ENCODE measurements at regions not wholly inside any gene's neighbourhood (a gene's known extent, or its start where the extent isn't known, plus 50 kb on each side); places are given as distances from the start of the nearest gene placed in this dataset.

DNA sequence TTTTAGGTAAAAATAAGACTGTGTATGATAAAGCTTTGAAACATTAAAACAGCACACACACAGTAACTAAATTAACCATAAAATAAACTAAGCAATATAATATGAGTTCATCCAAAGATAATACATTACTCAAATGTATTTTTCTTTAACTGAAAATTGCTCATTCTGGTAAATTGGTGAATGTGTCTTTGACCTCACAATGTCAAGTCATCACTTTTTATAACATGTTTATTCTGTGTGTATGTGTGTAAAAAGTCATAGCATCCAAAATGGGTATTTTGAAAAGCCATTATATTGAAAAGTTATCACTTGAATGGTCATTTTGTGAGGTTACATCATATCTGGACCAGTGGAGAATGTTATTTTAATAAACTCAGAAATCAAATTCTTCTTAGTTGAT lies 724.6 kb downstream of the ADGRL2 start:
- TF ChIP-seq, protein P1, sequence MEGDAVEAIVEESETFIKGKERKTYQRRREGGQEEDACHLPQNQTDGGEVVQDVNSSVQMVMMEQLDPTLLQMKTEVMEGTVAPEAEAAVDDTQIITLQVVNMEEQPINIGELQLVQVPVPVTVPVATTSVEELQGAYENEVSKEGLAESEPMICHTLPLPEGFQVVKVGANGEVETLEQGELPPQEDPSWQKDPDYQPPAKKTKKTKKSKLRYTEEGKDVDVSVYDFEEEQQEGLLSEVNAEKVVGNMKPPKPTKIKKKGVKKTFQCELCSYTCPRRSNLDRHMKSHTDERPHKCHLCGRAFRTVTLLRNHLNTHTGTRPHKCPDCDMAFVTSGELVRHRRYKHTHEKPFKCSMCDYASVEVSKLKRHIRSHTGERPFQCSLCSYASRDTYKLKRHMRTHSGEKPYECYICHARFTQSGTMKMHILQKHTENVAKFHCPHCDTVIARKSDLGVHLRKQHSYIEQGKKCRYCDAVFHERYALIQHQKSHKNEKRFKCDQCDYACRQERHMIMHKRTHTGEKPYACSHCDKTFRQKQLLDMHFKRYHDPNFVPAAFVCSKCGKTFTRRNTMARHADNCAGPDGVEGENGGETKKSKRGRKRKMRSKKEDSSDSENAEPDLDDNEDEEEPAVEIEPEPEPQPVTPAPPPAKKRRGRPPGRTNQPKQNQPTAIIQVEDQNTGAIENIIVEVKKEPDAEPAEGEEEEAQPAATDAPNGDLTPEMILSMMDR (IDR thresholded peaks at IDR 0.05) = no peak
- no peak for TF ChIP-seq POLR2AphosphoS5 (IDR thresholded peaks at IDR 0.05)

Data from upper lobe of left lung (tissue), 4 donors.